Limb (tissue), 2 donors: ENCODE measurements at regions not wholly inside any gene's neighbourhood (a gene's known extent, or its start where the extent isn't known, plus 50 kb on each side); places are given as distances from the start of the nearest gene placed in this dataset.

Source experiments
- DNase-seq, 2 donors: peaks; one replicate each; pipeline ENCODE4 v3.0.0-alpha.2; 2016; ENCODE audit errors: extremely low spot score in 2 of 2

DNA sequence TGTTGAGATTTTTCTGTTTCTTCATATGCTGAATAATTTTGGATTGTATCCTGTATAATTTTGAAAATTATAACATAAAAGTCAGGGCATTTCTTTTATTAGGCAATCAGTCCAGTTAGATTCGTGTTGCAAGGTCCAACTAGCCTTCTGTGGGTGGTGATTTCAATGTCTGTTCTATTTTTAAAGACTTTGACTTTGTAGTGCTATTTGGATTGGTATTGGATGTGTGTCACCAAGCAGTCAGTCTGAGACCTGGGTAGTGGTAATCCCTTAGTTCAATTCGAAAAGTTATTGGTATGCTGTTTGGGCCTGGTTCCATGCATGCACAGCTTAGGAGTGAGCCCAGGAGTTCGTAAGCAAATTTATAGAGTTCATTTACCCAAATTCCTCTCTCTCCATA lies 82.2 kb downstream of the EPDR1 start:
- no peak for DNase-seq

- DNase-seq, result no peak
Observed at GRCh38 chr7:38006559-38006958, 86.1 kb downstream of the EPDR1 start.

GRCh38 chr7:38007096-38007495 lies 86.7 kb downstream of the EPDR1 start:
- no peak for DNase-seq

DNA sequence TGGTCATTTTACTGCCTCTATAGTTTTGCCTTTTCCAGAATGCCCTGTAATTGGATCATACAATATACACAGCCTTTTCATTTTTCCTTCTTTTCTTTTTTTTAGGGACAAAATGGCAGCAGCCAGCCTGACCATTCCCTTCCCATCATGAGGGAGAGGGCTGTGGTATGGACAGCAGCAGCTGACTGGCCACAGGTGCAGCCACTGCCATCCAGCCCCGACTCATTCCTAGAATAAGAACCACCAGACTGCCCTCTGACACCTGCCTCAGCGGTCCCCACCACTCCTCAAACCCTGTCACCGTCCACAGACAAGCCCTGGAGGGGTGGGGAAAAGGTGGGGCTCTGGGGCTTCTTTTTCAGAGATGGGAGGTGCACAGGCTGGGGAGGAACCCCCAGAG lies 92.8 kb downstream of the EPDR1 start:
- DNase-seq, result no peak

- no peak for DNase-seq
Observed at GRCh38 chr7:38016567-38016966, 96.1 kb downstream of the EPDR1 start.

GRCh38 chr7:38017320-38017719 lies 96.9 kb downstream of the EPDR1 start:
- DNase-seq, result no peak

DNA sequence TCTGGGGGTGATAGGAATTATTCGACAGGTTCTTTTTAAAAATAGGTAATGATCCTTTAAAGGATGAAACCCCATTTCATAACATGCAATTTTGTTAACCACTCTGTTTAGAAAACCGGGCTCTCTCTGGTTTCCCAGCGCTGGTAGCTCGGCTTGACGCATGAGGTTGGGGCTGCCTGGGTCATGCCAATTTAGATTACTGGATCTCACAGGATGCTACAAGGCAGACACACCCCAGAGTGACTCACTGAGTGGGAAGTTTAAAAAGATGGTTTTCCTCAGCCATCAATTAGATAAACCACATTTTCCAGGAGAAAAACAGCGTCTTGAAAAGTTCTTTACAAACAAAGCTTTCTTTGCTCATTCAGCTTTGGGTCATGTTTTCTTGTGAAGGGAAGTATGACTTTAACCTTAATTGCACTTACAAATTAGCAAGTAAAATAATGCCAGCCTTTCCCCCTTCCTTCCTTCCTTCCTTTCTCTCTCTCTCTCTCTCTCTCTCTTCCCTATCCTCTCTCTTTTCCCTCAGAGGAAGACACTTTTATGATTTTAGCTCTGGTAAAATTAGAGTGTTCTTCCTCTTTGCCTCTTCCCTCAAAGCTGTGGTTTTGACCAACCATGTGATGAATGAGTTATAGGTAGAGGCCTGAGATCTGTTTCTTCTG lies 99.8 kb downstream of the EPDR1 start:
- DNase-seq, result no peak

DNA sequence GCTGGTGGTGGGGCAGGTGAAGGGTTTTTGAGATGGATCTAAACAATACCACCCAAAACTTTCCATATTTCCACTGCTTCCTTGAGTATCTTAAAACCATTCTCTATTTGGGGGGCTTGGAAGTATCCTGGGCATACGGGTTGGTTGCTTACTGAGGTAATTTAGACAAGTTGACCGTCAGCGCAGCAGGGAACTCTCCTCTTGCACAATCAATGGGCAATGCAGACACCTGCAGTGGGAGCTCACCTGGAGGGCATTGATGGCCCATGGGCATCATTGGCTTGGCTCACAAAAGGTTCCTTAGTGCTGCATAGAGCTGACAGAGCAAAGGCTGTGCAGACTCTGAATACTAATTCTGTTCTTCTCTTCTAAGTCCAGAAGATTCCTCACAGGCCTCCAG lies 101.5 kb downstream of the EPDR1 start:
- DNase-seq, result no peak

DNA sequence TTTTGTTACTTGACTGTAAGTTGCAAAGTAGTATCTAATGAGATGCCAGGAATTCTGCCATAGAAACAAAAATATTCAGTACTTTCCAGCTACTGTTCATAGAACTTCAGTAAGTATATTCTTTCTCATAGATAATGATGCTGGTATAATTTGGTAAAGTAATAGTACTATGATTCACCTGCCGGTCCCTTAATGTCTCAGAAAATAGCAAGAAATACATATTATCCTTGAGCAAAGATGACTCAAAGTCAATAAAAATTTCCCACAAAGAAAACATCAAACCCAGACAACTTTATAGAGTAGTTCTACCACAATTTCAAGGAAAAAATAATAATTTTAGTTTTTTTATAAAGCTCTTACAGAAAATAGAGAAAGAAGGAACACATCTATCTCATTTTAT lies 105.4 kb downstream of the EPDR1 start:
- DNase-seq, result no peak

DNA sequence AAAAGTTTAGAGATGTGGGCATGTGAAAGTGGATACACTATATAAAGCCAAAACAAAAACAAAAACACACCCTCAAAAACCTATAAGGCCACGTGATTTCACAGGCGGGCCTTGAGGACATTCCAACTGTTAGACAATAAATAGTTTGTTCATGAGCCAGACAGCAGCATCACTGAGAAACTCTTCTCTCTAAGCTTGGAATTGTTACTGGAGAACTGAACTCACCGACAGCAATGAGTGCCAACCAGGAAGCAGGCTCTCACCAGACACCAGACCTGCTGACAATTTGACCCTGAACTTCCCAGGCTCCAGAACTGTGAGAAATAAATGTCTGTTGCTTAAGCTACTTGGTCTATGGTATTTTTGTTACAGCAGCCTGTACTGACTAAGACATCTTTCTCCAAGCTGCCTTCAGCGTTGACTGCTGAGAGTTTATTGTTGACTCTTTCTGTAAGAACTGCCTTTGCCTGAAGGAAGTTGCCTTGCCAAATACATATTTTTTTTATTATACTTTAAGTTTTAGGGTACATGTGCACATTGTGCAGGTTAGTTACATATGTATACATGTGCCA lies 107.5 kb downstream of the EPDR1 start:
- no peak for DNase-seq

GRCh38 chr7:38034062-38034908 lies 113.8 kb downstream of the EPDR1 start:
- no peak for DNase-seq

DNA sequence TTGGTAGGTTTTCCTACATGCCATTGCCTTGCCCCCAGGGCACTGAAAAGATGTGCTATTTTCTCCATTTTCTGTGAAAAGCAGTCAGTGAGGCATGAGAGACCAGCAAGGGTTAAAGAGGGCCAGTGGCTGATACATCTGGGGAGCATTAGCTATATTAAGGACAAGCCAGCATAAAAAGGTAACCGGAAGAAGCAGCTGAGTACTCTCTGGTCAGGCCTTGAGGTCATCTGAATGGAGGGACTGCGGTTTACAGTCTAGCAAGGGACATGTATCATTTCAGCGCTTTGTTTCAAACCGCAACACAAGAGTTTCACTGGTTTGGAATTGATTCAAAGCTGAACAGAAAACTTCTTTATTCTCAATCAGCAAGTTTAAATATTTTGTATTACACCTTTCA lies 120.4 kb downstream of the EPDR1 start:
- no peak for DNase-seq

DNA sequence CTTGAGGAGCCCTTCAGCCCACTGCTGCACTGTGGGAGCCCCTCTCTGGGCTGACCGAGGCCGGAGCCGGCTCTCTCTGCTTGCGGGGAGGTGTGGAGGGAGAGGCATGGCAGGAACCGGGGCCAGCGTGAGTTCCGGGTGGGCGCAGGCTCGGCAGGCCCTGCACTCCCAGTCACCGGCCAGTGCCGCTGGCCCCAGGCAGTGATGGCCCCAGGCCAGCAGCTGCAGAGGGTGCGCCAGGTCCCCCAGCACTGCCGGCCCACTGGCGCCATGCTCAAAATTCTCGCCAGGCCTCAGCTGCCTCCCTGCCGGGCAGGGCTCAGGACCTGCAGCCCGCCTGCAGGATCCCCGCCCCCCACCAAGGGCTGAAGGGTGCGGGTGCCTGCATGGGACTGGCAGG lies 128.4 kb upstream of the STARD3NL start:
- no peak for DNase-seq

GRCh38 chr7:38051311-38051710 lies 126.7 kb upstream of the STARD3NL start:
- DNase-seq, result no peak

DNA sequence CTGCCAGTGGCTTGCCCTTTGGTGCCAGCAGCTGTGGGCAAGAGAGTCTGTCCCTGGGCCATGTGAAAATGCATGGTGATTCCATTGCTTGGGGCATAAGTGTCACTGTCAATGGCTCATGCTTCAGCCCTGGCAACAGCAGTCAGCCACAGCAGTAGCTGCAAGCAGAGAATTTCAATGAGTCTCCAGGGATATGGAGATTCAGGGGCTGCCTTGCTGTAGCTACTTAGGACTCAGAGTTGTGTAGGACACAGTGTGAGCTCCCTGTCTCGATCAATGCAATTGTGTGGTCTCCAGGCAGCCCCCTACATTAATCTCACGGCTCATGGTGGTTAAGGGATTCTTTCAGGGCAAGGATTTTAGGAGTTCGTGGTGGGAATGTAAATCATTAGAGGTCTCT lies 126.3 kb upstream of the STARD3NL start:
- no peak for DNase-seq

DNA sequence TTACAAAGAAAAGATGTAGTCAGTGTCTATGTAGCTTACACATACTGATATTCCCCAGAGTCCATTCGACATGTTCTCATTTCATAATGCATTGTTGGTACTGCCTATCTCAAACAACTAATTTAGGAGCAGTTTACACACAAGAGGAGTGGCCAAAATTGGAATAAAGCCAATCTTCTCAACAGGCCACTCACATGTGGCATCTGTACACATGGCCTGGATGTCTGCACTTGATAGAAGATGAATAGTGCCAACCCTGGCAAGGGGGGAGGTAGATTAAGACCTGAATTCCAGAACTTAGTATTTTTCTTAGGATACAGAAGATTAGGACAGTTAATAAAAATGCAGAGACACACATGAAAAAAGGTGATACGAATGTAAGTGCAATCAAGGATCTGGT lies 125.3 kb upstream of the STARD3NL start:
- no peak for DNase-seq

GRCh38 chr7:38054199-38054598 lies 123.8 kb upstream of the STARD3NL start:
- DNase-seq, result no peak

DNA sequence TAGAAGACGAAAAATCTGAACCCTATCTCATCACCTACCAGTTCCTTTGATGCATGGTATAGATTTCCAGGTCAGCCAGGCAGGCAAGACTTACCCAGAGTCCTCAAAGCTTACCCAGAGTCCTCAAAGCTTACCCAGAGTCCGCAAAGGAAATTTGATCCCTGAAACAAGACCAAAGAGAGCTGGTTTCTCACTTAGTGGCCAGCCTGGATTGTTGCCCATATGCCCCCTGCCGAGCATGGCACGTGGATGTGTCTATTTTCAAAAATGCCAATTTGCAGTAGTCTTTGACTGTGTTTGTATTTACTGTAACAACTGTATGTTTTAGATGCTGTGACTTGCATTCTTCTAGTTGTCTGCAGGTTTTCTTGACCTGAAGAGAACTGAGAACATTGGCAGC lies 120.2 kb upstream of the STARD3NL start:
- DNase-seq, result no peak

DNA sequence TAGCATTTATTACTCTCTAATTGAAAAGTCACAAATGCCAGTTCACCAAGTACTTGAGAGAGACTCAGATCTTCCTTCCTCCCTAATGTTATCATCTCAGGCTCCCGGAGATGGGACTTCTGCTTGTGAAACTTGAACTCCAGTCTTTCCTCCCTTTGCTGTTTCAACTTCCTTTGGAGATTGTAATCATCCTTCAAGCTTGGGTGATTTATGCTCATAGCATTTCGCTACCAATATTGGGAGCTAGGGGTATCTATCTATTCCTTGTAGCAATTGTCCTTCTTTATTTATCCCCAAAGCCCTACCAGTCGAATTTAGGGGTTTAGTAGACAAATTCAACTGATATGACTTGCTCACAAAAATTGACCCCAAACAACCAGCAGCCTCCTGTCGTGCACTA lies 117.9 kb upstream of the STARD3NL start:
- no peak for DNase-seq

- DNase-seq, result no peak
Observed at GRCh38 chr7:38060637-38061036, 117.4 kb upstream of the STARD3NL start.

DNA sequence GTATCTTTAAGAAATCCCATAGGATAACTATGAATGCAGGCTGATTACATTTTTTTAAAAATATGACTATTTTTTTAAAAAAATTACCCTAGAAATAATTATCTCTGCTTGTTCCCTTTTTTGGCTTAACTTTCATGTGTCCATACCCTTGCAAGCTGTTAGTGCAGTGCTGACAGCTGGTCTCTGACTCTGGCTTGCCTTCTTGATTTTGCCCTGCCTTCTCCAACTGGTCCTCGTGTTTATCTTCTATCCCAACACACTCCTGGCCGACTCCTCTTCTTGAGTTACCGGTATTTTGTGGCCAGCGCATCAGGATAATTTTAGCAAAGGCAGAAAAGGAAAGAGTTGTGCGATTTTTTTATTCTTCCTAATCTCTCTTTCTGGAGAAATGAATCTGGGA lies 111.7 kb upstream of the STARD3NL start:
- no peak for DNase-seq

- no peak for DNase-seq
Observed at GRCh38 chr7:38068461-38068860, 109.6 kb upstream of the STARD3NL start.

DNA sequence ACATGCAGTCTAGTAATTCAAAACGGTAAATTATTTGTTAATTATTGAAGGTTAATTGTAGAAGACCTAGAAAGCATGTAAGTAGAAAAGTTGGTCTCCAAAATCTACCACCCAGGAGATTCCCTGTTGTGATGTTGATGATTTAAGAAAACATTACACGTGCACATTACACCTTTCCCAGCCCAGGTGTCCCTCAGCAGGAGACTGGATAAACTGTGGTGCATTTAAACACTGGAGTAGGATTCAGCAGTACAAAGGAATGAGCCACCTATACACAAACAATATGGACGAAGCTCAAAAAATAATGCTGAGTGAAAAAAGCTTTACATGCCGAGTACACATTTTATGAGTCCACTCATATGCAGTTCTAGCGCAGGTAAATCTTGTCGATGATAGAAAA lies 109.0 kb upstream of the STARD3NL start:
- no peak for DNase-seq
